VCaP (cell line): ENCODE measurements at regions not wholly inside any gene's neighbourhood (a gene's known extent, or its start where the extent isn't known, plus 50 kb on each side); places are given as distances from the start of the nearest gene placed in this dataset.
A peak's percentile ranks its signal among the peaks of the same experiment; 100 is the strongest.
"Not testable (repeated sequence)": the region's sequence is repeated elsewhere in the genome, so short reads cannot be mapped to it uniquely, and the experiment has no call there.

Experiments
- H3K27ac ChIP-seq: fragments of 450-650 bp; 2 replicates; pipeline ENCODE4 v1.5.1; 2017
- CTCF ChIP-seq: fragments of 450-650 bp; conservative IDR thresholded peaks from 2 replicates; pipeline ENCODE4 v1.5.1; 2017; ENCODE audit warnings: mild to moderate bottlenecking, moderate library complexity

- no peak overlapping the region for H3K27ac ChIP-seq
- TF ChIP-seq CTCF, result no peak
Observed at GRCh38 chr13:100773923-100774663, 99.5 kb upstream of the TMTC4 start.

GRCh38 chr13:100773429-100773828 lies 98.8 kb upstream of the TMTC4 start:
- no peak overlapping the region for H3K27ac ChIP-seq
- TF ChIP-seq CTCF, result no peak

- H3K27ac ChIP-seq, result no peak overlapping the region
- no peak for TF ChIP-seq CTCF
Observed at GRCh38 chr13:100767192-100767591, 92.6 kb upstream of the TMTC4 start.

GRCh38 chr13:100766570-100766969 lies 92.0 kb upstream of the TMTC4 start:
- not testable (repeated sequence) for H3K27ac ChIP-seq

DNA sequence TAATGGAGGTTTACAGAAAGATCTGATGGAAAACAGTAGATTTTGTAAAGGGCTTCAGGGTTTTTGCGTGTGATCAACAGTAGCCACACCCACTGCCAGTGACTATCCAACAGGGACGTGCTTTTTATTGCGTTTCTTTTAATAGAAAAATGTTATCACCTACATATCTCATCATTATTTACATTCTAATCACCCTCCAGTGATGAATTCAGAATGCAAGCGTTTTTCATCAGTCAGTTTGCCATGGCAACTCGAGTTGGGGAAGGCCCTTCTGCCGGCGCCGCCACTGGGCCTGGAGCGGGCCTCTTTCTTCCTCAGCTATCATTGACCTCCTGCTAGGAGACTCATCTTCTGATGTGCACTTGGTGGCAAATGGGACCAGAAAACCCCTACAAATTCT lies 90.3 kb upstream of the TMTC4 start:
- H3K27ac ChIP-seq, result no peak overlapping the region
- no peak for TF ChIP-seq CTCF

- H3K27ac ChIP-seq, result not testable (repeated sequence)
Observed at GRCh38 chr13:100762126-100762525, 87.5 kb upstream of the TMTC4 start.

DNA sequence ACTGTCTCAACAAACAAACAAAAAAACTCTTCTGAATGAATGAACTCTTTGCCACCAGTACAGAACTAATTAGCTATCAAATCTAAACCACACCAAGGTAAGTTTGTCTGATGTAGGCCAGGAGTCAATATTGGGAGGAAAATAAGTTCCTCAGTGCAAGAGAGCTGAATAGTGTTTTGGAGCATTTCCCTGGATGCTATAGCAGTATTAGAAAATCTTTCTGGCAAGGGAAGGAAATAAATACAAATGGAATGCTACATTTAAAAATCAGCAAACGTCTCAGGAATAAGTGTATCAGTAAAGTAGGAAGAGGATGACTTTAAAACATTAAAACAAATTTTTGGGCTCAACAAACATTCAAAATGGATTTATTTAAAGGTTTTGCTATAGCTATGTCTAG lies 81.3 kb upstream of the TMTC4 start:
- peak overlapping the region; percentile 49 for H3K27ac ChIP-seq
- TF ChIP-seq CTCF, result no peak

DNA sequence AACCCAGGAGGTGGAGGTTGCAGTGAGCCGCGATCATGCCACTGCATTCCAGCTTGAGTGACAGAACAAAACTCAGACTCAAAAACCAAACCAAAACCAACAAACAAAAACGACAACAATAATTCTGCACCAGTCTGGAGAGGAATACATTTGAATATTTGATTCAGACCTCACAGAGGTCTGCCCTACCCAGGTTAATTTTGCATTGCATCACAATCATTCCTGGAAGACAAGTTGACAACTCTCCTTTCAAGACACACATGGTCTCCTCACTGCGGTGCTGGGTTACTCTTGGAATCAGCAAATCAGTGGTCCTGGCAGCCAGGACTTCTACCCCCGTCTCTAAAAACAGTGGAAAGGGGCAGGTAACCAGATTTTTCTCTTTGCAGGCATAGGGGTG lies 79.9 kb upstream of the TMTC4 start:
- no peak overlapping the region for H3K27ac ChIP-seq
- TF ChIP-seq CTCF, result no peak

GRCh38 chr13:100753376-100753775 lies 78.8 kb upstream of the TMTC4 start:
- H3K27ac ChIP-seq, result peak overlapping the region; percentile 33
- TF ChIP-seq CTCF, result no peak
